Epidermal melanocyte (primary cell): ENCODE measurements at regions not wholly inside any gene's neighbourhood (a gene's known extent, or its start where the extent isn't known, plus 50 kb on each side); places are given as distances from the start of the nearest gene placed in this dataset.

ENCODE experiments used
- DNase-seq: peaks from one replicate; pipeline ENCODE4 v3.0.0; 2011; ENCODE audit warnings: low spot score; ENCODE audit not compliant: insufficient read length

DNA sequence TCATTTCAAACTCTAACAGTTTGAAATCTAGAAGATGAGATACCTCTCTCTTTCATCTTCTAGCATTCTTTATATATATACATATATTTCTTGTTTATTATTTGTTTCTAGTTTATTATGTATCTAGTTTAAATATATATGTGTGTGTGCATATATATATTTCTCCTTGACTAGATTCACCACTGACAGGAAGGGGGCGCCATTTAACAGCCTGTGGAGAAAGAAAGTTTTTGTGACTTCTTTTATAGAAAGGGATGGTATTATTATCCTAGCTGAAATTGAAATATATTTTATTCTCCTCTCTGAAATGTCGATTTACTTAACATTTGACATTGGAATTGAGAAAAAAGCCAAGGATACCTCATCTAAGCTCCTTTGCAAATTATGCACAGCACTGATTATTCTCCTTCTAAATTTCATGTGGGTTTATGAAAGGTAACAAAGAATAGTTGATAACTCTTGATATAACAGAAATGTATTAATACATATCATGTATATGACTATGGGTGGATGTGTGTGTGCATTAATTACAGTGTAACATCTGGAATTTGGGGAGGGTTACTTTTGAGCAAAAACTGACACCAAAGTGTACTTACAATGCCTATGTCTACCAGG is 160.7 kb upstream of the NT5C1B start:
- DNase-seq: peak; percentile 27

DNA sequence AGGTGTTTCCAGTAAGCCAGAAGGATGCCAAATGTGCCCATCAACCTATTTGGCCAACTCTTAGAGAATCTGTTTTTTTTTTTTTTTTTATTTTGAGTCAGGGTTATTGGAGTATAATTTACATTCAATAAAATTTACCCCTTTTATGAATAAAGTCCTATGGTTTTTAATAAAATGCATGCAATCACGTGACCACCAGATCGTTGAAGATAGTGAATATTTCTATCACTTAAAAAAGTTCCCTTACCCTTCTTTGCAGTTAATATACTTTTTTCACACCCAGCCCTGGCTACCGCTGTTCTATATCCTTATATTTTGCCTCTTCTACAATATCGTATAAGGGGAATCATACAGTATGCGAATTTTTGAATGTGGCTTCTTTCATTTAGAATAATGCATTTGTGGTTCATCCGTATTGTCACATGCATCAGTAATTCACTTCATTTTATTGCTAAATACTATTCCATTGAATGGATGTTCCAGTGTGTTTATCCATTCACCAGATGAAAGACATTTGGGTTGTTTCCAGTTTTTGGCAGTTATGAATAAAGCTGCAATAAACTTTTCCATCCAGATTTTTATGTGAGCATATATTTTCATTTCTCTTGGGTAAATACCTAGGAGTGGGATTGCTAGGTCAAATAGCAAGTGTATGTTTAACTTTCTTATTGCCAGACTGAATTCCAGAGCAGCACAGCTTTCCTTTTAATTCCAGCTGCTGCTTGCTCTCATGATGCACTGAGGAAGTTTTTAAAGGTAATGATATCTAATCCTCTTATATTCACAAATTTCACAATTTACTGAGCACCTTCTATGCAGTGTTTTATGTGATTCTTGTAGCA is 156.3 kb upstream of the NT5C1B start:
- no peak for DNase-seq

GRCh38 chr2:18741895-18742732 is 152.7 kb upstream of the NT5C1B start:
- no peak for DNase-seq

DNA sequence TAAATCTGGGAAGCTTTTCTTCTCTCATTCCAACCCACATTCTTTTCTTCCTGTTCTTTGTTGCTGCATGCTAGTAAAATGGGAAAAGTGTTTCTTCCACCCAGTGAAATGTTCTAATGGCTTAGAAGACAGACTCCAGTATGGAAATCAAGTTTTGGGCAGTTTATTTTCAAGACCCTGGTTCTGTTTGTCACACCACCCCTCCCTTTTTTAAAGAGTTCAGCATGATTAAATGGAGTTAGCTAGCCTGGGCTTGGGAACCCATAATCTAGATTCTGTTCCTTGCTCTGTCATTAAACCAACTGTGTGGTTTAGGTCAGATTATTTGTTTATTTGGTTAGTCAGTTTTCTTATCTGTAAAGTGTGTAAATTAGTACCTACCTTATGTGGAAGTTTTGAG is 151.8 kb upstream of the NT5C1B start:
- DNase-seq: no peak

GRCh38 chr2:18740474-18740881 is 151.1 kb upstream of the NT5C1B start:
- DNase-seq: no peak

GRCh38 chr2:18731666-18732065 is 142.3 kb upstream of the NT5C1B start:
- DNase-seq: no peak

DNA sequence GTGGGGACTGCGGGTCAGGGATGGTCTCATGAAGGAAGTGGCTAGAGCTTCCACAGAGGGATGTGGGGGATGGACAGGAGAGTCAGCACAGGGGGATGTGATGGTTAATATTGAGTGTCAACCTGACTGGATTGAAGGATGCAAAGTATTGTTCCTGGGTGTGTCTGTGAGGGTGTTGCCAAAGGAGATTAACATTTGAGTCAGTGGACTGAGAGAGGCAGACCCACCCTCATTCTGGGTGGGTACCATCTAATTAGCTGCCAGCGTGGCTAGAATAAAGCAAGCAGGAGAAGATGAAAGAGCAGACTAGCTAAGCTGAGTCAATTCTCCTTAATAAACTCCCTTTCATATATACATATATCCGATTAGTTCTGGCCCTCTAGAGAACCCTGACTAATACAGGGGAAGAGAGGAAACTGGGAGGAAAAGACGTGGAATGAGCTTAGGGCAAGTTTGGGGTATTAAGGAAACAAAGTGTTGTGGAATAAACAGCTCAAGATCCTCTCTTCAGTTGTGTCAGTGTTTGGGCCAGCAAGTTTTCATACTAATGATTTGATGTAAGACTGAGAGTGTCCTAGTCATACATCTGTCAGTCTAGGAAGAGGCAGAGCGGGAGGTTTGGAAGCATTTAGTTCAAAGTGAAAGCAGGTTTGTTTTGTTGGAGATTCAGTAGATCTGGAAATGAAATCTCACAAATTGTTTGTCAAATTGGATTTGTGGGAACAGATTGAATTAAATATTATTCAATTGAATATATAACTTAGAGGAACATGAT is 135.2 kb upstream of the NT5C1B start:
- no peak for DNase-seq

DNA sequence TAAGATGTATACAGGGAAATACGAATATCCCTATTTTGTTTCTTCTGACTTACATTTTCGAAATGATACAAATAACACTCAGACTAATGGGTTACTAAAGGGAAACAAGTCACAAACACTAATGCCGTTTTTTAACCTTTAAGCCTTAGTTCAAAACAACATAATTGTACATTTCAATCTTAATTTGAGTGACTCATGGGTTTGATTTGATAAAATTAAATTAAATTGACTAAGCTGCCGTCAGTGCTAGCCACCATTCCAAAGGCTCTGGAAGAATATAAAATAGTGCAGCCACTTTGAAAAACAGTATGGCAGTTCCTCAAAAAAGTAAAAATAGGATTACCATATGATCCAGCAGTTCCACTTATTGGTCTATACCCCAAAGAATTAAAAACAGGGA is 133.8 kb upstream of the NT5C1B start:
- no peak for DNase-seq

DNA sequence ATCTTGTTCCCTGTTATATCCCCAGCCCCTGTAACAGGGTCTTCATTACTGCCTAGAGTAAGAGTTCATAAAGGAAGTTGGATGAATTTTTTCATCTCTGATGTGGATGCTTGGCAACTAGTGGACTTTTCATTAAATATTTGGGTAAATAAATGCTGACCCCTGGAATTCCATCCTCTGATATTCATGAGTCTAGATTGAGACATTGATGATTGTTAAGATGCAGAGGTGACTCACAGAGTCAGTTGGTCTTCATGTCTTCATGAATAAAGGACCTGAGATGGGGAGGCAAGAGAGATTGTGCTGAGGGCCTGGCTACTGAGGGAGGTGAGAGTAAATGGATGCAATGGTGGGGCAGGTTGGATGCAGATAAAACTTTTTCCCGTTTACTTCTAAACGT is 132.7 kb upstream of the NT5C1B start:
- DNase-seq: no peak

DNA sequence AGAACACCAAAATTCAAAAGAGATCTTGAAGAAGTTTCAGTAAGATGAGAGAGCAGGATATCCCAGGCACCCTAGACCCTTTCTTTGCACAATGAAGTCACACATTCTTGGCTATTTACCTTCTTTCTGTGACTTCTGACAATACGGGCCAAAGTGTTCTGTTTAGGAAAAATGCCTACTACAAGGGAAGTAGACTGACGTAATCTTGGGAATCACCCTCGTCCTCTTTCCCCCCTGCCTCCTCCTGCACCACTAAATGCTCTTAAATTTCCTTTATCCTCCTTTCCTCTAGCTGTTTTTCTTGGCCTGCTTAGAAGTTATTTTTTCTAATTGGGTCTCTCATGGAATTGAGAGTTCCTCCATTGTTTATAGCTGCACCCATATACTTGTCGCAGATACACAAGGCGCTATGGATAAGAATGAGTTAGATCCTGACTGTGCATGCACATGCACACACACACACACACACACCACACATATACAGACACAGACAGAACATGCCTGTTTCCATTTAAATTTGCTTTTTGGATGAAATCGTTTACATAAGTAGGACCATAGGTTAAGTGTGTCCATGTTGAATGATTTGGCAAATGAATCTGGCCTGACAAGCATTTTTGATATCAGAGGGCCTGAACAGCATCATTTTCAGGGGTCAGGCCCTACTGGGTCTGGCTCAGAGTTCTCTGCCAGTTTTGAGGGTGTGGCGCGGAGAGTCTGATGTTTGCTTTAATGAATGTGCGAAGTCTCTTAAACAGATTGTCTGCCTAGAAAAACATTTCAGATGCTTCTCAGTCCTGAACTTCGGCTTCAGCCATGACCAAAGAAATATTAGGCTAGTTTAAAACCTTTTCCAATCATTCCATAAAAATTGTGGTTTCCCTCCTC is 131.9 kb upstream of the NT5C1B start:
- DNase-seq: no peak

GRCh38 chr2:18719978-18720775 is 130.8 kb upstream of the NT5C1B start:
- DNase-seq: peak; percentile 25

- DNase-seq: no peak
Observed at GRCh38 chr2:18708203-18708715, 118.9 kb upstream of the NT5C1B start.

- DNase-seq: no peak
Observed at GRCh38 chr2:18706001-18706400, 116.6 kb upstream of the NT5C1B start.

DNA sequence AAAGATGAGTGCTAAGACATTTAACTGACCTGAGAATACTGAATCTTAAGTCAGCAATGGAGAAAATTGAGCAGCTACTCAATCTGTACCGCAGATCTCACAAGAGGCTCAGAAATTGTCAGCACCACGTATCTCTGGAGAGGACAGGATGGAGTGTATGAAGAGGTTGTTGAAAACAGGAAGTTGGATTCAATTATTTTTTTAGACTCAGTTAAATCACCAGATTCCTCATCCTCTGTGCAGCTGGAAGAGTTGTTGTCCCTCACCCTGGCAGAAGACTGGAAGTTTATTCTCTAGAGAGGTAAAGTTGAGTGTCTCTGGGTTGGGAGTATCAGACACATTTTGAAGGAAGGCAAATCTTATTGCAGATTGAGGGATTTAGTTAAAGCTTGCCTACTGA is 114.9 kb upstream of the NT5C1B start:
- DNase-seq: no peak

DNA sequence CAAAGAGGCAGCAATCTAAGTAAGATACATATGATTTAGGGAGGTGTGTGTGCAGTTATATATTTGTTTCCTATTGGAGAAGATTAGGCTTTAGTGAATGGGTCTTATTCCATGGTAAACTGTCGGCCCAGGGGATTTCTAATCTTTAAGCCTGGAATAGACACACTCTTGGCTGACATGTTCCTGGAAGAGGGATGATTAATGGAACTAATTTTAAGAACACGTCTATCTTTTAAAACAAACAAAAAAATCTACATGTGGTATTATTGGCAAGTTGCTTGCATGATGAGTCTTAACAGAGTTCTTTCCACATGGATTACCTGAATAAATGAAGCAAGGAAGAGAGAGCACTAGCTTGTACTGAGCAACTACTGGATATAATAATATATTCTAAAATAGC is 114.2 kb upstream of the NT5C1B start:
- DNase-seq: no peak

DNA sequence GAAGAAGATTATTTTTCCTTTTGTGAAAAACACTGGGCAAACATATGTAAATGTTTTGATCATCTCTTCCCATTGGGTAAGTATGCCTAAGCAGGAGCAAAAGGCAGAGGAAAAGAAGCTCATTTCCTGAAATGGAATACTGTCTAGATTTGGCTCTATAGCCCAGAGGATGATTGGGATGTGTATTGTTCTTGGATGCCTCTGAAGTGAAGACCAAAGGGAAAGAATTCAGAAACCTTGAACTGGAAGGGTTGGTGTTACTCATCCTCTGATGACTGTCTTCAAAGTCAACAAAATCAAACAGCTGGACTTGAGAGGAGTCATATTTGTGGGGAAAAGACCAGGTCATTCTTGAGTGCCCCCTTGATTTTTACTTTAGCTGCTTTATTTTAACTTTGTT is 112.6 kb upstream of the NT5C1B start:
- DNase-seq: no peak

- no peak for DNase-seq
Observed at GRCh38 chr2:18701546-18701945, 112.2 kb upstream of the NT5C1B start.

GRCh38 chr2:18690342-18690741 is 101.0 kb upstream of the NT5C1B start:
- DNase-seq: no peak
